ENCODE measurements at regions not wholly inside any gene's neighbourhood (a gene's known extent, or its start where the extent isn't known, plus 50 kb on each side); places are given as distances from the start of the nearest gene placed in this dataset.

DNA sequence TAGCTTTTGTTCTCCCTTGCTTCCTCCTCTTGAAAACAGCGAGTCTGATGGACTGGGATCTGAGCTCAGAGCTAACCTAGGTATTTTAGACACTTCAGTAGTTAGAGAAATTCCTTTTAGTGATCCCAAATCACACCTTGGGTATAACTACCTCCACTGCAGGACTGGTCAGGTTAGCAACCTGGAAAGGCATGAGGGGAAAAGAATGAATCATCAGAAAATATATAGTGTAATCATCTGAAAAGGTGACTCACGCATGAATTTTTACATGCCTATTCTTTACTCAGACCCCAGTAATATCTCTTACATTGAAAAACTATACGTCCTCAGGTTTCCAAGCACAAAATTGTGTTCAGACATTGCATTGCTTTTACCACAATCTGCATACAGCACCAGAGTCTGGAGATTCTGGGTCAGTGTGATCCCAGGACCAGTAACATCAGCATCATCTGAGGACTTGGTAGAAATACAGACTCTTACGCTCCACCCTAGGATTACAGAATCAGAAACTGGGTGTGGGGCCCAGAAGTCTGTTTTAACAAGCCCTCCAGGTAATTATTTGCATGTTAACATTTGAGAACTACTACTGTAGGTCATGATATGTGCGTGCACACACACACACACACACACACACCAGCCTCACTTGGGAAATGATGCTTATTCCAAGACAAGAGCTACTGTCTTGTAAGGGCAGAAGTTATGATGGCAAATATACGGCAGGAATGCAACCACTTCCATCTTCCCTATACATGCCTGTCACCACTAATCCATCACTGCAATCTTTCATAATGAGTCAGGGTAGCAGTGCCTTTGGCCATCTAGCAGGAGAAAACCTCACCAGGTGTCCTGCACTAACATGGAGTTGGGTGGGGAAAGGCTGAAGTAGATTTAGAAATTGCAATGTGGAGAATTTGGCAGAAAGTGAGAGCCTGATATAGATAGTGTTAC lies 271.6 kb upstream of the MAP3K1 start:
- H3K9me3 Mint-ChIP-seq = no peaks in the 10 kb centered on the region
- H3K27ac Mint-ChIP-seq = no peak overlapping the region
- no peaks in the 10 kb centered on the region for H3K27me3 Mint-ChIP-seq
- H3K36me3 Mint-ChIP-seq (ENCODE audit: low read depth) = no peaks in the 10 kb centered on the region
- intact Hi-C loops (cut with micrococcal nuclease) = no loop called here
- CTCF ChIA-PET = no interaction called here
- TF ChIP-seq, protein P1, sequence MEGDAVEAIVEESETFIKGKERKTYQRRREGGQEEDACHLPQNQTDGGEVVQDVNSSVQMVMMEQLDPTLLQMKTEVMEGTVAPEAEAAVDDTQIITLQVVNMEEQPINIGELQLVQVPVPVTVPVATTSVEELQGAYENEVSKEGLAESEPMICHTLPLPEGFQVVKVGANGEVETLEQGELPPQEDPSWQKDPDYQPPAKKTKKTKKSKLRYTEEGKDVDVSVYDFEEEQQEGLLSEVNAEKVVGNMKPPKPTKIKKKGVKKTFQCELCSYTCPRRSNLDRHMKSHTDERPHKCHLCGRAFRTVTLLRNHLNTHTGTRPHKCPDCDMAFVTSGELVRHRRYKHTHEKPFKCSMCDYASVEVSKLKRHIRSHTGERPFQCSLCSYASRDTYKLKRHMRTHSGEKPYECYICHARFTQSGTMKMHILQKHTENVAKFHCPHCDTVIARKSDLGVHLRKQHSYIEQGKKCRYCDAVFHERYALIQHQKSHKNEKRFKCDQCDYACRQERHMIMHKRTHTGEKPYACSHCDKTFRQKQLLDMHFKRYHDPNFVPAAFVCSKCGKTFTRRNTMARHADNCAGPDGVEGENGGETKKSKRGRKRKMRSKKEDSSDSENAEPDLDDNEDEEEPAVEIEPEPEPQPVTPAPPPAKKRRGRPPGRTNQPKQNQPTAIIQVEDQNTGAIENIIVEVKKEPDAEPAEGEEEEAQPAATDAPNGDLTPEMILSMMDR (IDR thresholded peaks at IDR 0.05) = no peak
- POLR2A ChIA-PET = no interaction called here
- H3K4me1 Mint-ChIP-seq (ENCODE audit: low read depth) = peaks cover 8% of the 10 kb centered on the region
- DNase-seq (no peak), ATAC-seq (no peak)
- H3K4me3 Mint-ChIP-seq = no peak overlapping the region

DNA sequence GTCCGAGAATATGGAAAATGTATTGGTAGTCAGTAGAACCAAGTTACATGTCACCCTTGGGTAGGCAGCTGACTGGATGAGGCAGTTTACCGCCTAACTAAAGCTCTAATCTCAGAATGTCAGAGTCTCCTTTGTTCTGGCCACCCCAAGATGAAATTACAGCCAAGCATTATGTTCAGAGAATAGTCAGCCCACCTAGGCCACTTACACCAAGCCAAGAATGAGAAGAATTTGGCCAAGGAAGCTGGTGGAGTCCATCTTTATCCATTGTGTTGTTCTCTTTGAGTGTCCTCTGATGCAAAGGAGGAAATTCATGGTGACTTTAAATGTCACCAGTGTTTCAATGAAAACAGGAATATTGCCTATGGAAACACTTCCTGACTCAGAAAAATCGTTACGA lies 275.1 kb upstream of the MAP3K1 start:
- CTCF ChIA-PET = no interaction called here

DNA sequence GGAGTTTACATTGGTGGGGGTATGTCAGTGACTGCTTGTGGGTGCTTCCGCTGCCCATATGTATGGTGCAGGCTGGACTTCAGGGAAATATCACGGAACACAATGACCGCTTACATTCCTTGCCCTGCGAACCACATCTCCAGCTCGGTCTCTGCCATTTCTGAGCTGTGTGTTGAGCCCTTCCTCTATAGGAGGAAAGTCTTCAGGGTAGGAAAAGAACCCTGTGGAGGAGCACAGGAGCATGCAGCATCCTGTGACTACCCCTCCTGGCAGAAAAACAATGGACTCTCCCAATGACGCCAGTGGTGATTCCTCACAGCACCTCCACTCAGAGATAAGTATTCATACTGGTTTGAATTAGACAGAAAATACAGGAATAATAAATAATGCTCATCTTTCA lies 276.8 kb upstream of the MAP3K1 start:
- ATAC-seq (no peak), DNase-seq (no peak)
- Mint-ChIP-seq H3K4me1 (ENCODE audit: low read depth) (peaks cover 8% of the 10 kb centered on the region), H3K27me3 (no peaks in the 10 kb centered on the region), H3K4me3 (no peak overlapping the region), H3K36me3 (ENCODE audit: low read depth) (no peaks in the 10 kb centered on the region), H3K9me3 (no peaks in the 10 kb centered on the region), H3K27ac (no peak overlapping the region)
- ChIA-PET CTCF (no interaction called here), POLR2A (no interaction called here)
- intact Hi-C loops (cut with micrococcal nuclease) = no loop called here
- TF ChIP-seq, protein P1 (IDR thresholded peaks at IDR 0.05) = no peak

More for the DNA sequence above, 275.1 kb upstream of the MAP3K1 start:
- H3K36me3 Mint-ChIP-seq (ENCODE audit: low read depth) = no peaks in the 10 kb centered on the region
- H3K4me1 Mint-ChIP-seq (ENCODE audit: low read depth) = peaks cover 8% of the 10 kb centered on the region
- POLR2A ChIA-PET = interaction anchor here (0.6 to 1.1 kb wide), 2 partner anchors 93 to 270 kb away, joined by 3 to 4 read pairs; no protein-coding TSS in a partner anchor
- DNase-seq (no peak), ATAC-seq (no peak)
- intact Hi-C loops (cut with micrococcal nuclease) = no loop called here
- H3K9me3 Mint-ChIP-seq = no peaks in the 10 kb centered on the region
- no peak overlapping the region for H3K4me3 Mint-ChIP-seq
- no peak overlapping the region for H3K27ac Mint-ChIP-seq
- TF ChIP-seq, protein P1 (IDR thresholded peaks at IDR 0.05) = no peak
- H3K27me3 Mint-ChIP-seq = no peaks in the 10 kb centered on the region

DNA sequence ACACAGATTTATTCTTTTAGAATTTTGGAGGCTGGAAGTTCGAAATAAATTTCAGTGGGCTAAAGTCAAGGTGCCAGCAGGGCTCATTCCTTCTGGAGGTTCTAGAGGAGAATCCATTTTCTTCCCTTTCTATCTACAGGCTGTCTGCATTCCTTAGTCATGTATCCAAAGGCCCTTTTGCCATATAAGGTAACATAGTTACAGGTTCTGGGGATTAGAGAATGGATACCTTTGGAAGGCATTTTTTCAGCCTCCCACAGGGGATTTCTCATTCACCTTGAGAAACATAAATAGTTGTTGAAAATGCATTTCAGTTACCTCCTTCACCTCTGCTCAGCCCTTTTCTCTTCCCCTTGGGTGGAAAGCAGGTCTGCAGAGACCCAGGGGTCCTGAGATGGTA lies 280.0 kb upstream of the MAP3K1 start:
- Mint-ChIP-seq H3K4me3 (no peak overlapping the region), H3K36me3 (ENCODE audit: low read depth) (no peaks in the 10 kb centered on the region), H3K27ac (no peak overlapping the region), H3K9me3 (no peaks in the 10 kb centered on the region), H3K27me3 (no peaks in the 10 kb centered on the region), H3K4me1 (ENCODE audit: low read depth) (no peaks in the 10 kb centered on the region)
- TF ChIP-seq, protein P1 (IDR thresholded peaks at IDR 0.05) = no peak
- intact Hi-C loops (cut with micrococcal nuclease) = no loop called here
- ATAC-seq (no peak), DNase-seq (no peak)
- ChIA-PET POLR2A (no interaction called here), CTCF (interaction anchor here (1.9 kb wide), 1 partner anchor 264 kb away, joined by 4 read pairs; no protein-coding TSS in a partner anchor)

DNA sequence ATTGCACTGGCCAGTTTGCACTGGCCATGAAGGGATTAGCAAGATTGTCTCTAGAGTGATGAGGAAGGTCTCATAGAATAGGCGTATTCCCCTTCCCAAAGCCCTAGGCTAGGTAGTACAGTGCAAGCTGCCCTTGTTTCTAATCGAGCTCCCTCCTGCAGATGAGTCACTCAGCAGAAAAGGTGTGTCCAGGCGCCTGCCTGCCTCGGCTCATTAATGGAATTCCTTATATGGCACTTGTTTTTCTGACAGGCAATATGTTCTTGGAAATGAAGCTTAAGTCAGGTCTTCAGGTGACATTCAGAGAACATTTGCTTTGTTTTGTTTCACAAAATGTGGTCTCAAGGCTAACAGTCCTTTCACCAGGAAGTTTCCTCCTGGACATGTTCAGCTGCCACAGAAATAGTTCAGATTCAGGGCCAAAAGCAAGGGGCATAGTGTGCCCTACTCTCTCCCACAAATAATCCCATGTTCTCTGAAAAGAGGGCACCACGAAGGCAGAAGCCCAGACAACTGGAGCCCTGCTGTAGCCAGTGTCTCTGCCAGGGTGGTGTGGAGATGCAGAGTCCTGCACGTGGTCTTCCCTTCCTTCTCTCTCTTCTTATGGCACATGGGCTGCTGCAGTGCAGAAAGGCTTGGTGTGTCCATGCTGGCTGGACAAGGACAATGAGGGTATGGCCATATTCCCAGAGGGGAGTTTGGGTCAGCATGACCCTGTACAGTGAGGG lies 281.1 kb upstream of the MAP3K1 start:
- TF ChIP-seq, protein P1 (IDR thresholded peaks at IDR 0.05) = no peak

More for the DNA sequence above, 281.1 kb upstream of the MAP3K1 start:
- intact Hi-C loops (cut with micrococcal nuclease) = no loop called here
- DNase-seq (no peak), ATAC-seq (no peak)
- no peaks in the 10 kb centered on the region for H3K9me3 Mint-ChIP-seq
- H3K4me3 Mint-ChIP-seq = no peak overlapping the region
- H3K4me1 Mint-ChIP-seq (ENCODE audit: low read depth) = no peaks in the 10 kb centered on the region
- ChIA-PET CTCF (interaction anchor here (1.9 kb wide), 1 partner anchor 263 kb away, joined by 4 read pairs; no protein-coding TSS in a partner anchor), POLR2A (no interaction called here)
- H3K27me3 Mint-ChIP-seq = no peaks in the 10 kb centered on the region
- H3K27ac Mint-ChIP-seq = no peak overlapping the region
- H3K36me3 Mint-ChIP-seq (ENCODE audit: low read depth) = no peaks in the 10 kb centered on the region

Measured in activated CD8-positive, alpha-beta T cell treated with anti-CD3 and anti-CD28 coated beads for 36 hours (primary cell).